GM12875 (cell line): ENCODE measurements at regions not wholly inside any gene's neighbourhood (a gene's known extent, or its start where the extent isn't known, plus 50 kb on each side); places are given as distances from the start of the nearest gene placed in this dataset.

ENCODE experiments used
- H3K4me3 ChIP-seq: one replicate; pipeline ENCODE4 v1.5.1; 2011; ENCODE audit warnings: low read depth, low read length, control low read depth
- TF ChIP-seq, protein P1 (sequence below): IDR thresholded peaks from 2 replicates; pipeline ENCODE4 v1.5.1; 2011; ENCODE audit warnings: low read depth, mild to moderate bottlenecking, control low read depth, inconsistent platforms, low read length, moderate library complexity, borderline replicate concordance; ENCODE audit not compliant: insufficient read depth

DNA sequence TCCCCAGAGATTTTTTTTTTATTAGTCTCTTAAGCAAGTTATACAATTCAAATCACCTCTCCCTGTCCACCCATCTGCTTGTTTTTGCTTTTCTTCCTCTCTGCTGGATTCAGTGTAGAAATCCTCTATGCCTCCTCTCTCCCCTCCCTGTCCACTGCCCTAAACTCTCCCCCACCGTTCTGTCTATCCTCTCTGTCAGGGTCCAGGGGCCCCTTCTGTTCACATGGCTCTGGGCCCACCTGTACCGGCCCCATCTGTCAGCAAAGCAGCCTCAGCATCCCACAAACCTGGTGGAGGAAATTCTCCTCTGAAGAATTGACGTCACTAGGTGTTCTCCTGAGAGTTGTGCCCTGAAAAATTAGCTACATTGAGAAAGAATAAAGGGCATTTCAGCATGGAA, 137.6 kb upstream of the CMC1 start:
- TF ChIP-seq, protein P1, sequence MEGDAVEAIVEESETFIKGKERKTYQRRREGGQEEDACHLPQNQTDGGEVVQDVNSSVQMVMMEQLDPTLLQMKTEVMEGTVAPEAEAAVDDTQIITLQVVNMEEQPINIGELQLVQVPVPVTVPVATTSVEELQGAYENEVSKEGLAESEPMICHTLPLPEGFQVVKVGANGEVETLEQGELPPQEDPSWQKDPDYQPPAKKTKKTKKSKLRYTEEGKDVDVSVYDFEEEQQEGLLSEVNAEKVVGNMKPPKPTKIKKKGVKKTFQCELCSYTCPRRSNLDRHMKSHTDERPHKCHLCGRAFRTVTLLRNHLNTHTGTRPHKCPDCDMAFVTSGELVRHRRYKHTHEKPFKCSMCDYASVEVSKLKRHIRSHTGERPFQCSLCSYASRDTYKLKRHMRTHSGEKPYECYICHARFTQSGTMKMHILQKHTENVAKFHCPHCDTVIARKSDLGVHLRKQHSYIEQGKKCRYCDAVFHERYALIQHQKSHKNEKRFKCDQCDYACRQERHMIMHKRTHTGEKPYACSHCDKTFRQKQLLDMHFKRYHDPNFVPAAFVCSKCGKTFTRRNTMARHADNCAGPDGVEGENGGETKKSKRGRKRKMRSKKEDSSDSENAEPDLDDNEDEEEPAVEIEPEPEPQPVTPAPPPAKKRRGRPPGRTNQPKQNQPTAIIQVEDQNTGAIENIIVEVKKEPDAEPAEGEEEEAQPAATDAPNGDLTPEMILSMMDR: no peak
- H3K4me3 ChIP-seq: no peak overlapping the region

DNA sequence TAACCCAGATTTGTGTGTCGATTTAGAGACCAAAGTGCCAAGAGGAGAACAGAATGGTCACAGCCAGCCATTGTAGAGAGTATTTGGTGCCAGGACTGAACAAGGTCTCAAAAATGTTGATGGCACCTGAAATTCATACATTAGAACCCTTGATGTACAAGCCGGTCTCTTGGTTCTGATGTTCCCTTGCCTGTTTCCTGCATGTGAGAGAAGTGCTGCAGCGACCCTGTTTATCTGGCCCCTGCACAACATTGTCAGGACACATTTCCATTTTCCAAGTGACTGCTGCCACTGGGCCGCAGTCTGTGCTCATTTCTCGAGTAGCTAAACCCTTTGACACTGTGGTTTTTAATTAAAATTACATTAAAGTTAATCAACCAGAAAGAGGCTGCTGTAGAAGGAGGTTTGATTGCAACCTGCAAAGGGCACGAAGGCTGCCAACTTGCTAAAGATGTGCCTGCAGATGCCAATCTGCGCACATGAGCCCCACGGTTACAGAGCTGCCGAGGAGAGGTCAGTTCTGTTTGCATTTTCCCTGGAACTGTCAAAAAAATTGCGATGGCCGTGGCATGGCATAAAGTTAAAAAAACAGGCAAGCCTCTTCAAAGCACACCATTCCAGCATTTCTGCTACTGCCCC, 136.4 kb upstream of the CMC1 start:
- TF ChIP-seq, protein P1: no peak
- H3K4me3 ChIP-seq: no peak overlapping the region

DNA sequence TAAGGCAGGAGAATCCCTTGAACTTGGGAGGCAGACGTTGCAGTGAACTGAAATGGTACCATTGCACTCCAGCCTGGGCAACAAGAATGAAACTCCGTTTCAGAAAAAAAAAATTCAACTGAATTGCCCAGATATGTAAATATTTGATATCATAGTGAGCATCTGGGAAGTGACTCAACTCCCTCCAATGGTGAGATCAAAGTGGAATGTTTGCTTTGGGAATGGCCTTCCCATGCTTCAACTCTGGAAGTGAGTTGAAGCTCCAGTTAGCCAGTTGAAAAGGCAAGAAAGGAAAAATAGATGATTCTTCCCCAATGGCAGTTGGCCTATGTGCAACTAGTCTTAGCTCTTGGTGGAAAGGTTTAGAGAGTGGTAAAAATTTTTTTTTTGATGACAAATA, 131.6 kb upstream of the CMC1 start:
- H3K4me3 ChIP-seq: no peak overlapping the region
- TF ChIP-seq, protein P1: no peak

DNA sequence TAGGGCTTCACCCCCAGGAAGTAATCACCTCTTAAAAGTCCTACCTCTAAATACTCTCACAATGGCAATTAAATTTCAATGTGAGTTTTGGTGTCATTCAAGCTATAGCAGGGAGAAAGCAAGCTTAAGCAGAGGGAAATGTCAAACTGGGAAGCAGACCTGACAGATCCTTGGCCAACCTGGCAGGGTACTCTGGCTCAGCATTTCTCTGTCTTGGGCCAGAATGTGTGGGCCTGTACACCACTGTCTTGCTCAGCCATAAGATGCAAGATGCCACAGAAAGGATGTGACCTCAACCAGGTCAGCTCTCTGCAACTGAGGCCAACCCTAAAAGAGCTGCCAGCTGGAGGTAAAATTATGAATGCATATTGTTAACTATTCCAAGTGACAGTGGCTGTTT, 130.6 kb upstream of the CMC1 start:
- TF ChIP-seq, protein P1: no peak
- no peak overlapping the region for H3K4me3 ChIP-seq

DNA sequence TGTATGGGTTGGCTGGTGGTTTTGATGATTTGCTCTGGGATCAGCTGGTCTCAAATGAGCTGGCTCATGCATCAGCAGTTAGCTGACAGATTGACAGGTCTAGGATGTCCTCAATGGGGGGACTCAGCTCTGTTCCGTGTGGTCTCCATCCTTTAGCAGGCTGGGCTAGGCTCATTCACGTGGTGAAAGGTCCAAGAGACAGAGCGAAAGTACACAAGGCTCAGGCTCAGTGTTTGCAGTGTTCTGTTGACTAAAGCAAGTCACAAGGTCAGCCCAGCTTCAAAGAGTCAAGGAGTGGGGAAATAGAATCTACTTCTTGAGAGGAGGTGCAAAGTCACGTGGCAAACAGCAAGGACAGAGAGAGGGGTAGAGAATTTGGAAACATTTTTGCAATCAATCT, 126.5 kb upstream of the CMC1 start:
- TF ChIP-seq, protein P1: no peak
- no peak overlapping the region for H3K4me3 ChIP-seq

DNA sequence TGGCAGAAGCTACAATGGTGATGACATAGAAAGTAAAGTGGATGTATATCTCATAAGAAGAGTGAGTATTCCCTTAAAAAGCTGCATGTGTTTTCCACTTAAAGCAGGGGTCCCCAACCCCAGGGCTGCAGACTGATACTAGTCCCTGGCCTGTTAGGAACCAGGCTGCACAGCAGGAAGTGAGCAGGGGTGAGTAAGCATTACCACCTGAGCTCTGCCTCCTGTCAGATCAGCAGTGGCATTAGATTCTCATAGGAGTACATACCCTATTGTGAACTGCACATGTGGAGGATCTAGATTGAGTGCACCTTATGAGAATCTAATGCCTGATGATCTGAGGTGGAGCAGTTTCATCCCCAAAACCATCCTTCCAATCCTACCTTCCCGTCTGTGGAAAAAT, 126.1 kb upstream of the CMC1 start:
- H3K4me3 ChIP-seq: no peak overlapping the region
- TF ChIP-seq, protein P1: no peak

DNA sequence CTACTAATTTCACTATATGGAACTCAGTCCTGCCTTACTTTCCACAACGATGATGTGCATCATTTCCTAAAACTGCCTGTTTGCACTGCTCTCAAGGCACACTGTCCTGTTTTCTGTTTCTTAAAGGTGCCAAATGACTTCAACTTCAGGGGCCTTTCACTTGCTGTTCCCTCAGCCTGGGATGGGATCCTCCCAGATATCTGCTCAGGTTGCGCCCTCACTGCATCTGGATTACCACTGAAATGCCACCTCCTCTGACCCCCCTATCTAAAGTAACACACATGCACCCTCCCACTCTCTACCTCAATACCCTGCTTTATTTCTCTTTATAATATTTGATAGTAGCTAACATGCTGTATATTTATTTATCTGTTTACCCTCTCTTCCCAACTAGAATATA, 123.8 kb upstream of the CMC1 start:
- TF ChIP-seq, protein P1: no peak
- H3K4me3 ChIP-seq: no peak overlapping the region
